DMS114 treated with DMSO at 0.1 percent for 48 hours (cell line): ENCODE measurements at regions not wholly inside any gene's neighbourhood (a gene's known extent, or its start where the extent isn't known, plus 50 kb on each side); places are given as distances from the start of the nearest gene placed in this dataset.
"Not testable (repeated sequence)": the region's sequence is repeated elsewhere in the genome, so short reads cannot be mapped to it uniquely, and the experiment has no call there.

Experiments
- DNase-seq: peaks from one replicate; lab custom pipeline; 2025; ENCODE audit not compliant: unreplicated experiment; lab: John Stamatoyannopoulos, UW

DNA sequence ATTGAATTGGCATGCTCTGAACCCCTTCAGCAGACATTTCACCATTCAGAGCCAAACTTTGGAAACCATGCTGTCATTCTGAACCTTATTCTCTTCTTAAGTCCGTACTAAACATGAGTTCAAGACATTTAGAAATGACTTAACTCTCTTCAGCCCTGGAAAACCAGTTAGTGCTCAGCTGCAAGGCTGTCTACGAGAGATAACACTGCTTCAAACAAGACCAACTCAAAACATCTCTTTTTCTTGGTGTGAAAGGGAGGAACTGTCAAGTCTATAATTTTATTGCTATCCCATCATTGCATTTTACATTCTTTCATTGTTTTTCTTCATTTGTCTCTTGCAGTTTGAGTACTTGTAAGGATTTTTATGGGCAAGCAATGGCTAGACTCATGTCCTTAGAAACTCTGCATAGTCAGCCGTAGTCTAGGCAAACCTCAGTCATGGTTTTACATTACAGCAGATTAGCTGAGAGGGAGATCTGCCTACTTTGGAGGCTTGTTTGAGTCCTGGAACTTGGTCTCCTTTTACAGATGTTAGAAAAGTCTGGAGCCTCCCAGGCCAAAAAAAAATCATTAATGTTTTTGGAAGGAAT lies 120.6 kb upstream of the JADE1 start:
- DNase-seq: no peak

- no peak for DNase-seq
These were observed 121.3 kb upstream of the JADE1 start for GRCh38 chr4:128688033-128688721.

DNA sequence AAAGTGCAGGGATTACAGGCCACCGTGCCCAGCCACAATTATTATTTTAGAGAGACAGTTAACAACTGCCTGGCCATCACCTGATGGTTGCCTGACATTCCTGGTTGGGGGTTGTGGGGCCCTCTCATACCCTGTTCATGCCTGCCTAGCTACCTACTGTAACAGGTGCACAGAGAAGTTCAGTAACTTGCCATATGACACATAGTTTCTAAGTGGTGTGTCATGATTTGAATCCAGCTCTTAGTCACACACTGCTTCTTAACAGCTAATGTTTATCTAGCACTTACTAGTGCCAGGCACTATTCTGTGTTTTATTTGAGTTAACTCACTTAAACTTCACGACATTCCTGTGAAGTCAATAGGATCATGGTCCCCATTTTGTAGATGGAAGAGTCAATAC lies 122.7 kb upstream of the JADE1 start:
- no peak for DNase-seq

- no peak for DNase-seq
These were observed 123.5 kb upstream of the JADE1 start for GRCh38 chr4:128686032-128686465.

DNA sequence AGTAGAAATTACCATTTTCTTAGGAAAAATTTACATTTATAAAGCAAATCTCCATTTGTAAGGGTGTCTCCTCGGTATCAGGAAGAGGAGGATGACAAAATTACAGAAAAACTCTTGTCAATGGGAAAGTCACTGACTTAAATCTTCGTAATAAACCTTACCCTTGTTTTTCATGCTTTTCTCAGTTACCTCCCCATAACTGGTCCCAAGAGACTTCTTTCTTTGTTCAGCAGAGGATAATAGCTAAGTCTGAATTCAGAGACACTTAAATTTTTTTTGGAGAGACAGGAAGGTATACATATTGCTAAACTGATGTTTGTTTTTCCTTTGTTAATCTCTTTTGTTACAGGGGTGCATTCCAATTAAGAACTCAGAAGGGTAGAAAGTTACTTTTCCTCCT lies 125.5 kb upstream of the JADE1 start:
- DNase-seq: no peak

GRCh38 chr4:128682942-128683666 lies 126.4 kb upstream of the JADE1 start:
- DNase-seq: no peak

DNA sequence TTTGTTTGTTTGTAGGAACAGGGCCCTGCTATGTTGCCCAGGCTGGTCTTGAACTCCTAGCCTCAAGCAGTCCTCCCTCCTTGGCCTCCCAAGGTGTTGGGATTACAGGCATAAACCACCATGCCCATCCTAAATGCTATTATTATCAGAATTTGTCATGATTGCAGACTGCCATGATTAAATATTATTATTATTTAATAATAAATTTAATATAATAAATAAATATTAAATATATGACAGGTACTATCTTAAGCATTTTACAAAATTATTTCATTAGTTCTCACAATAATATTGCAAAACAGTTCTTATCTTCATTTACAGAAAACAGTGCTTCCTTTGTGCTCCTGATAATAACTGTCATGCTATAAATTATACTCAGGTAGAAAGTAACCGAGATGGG lies 133.4 kb upstream of the JADE1 start:
- DNase-seq: no peak

GRCh38 chr4:128675083-128675482 lies 134.4 kb upstream of the JADE1 start:
- DNase-seq: no peak

- DNase-seq: not testable (repeated sequence)
These were observed 136.3 kb upstream of the JADE1 start for GRCh38 chr4:128673159-128673558.

DNA sequence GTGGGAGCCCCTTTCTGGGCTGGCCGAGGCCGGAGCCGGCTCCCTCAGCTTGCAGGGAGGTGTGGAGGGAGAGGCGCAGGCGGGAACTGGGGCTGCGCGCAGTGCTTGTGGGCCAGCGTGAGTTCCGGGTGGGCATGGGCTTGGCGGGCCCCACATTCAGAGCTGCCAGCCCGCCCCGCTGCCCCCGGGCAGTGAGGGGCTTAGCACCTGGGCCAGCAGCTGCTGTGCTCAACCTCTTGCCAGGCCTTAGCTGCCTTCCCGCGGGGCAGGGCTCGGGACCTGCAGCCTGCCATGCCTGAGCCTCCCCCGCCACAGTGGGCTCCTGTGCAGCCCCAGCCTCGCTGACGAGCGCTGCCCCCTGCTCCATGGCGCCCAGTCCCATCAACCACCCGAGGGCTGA lies 136.9 kb upstream of the JADE1 start:
- DNase-seq: not testable (repeated sequence)

GRCh38 chr4:128670513-128670912 lies 139.0 kb upstream of the JADE1 start:
- no peak for DNase-seq

GRCh38 chr4:128668566-128668965 lies 140.9 kb upstream of the JADE1 start:
- DNase-seq: no peak

- no peak for DNase-seq
These were observed 144.0 kb upstream of the JADE1 start for GRCh38 chr4:128665514-128665913.

DNA sequence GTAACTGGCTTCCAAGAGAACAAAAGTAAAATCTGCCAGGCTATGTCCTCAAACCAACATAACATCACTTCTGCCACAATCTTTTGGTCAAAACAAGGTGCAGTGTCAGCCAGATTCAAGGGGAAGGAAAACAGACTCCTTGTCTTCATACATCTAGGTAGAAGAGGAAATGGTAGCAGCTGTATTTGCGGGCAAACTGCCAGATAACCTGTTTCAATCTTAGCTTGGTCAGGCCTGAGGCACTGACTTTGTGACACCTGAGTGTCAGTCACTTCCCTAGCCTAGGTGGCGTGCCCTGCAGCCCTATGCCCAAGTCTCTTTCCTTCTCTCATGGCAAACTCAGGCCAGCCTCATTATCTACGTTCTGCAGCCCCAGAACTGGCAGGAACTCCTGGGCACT lies 146.2 kb upstream of the JADE1 start:
- no peak for DNase-seq

GRCh38 chr4:128661479-128661878 lies 148.0 kb upstream of the JADE1 start:
- DNase-seq: no peak

GRCh38 chr4:128660361-128661215 lies 148.9 kb upstream of the JADE1 start:
- no peak for DNase-seq

DNA sequence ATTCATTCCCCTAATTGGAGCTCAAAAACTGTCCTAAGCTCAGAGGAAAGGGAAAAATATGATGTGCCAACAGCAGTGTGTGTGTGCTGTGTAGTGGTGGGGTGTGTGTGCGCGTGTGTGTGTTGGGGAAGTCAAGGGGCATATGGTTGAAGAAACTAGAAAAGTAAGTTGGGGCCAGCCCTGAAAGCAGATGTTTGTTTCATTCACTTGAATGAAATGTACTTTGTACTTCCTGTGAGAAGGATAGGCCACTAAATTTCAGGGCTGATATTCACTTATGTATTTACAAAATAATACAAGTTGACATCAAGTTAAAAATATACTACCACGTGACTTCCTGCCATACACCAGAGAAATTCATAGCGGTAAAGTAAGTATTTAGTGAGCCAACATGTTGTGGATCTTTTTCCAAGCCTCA lies 151.3 kb upstream of the JADE1 start:
- no peak for DNase-seq

GRCh38 chr4:128657638-128658037 lies 151.9 kb upstream of the JADE1 start:
- no peak for DNase-seq

DNA sequence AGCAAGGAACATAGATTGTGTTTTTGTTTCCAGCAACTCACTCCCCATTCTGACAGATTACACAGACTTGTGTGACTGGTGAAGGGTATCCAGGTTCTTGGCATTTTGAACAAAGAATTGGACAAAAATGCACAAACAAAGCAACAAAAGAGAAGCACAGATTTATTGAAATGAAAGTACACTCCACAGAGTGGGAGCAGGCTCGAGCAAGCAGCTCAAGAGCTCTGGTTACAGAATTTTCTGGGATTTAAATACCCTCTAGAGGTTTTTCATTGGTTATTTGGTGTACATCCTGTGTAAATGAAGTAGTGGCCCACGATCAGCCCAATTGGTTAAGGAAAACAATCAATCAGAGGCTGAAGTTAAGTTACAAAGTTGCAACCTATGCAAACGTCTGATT lies 155.0 kb upstream of the JADE1 start:
- DNase-seq: no peak

GRCh38 chr4:128653527-128654444 lies 155.7 kb upstream of the JADE1 start:
- DNase-seq: no peak
